Fibroblast of the aortic adventitia (primary cell): ENCODE measurements at regions not wholly inside any gene's neighbourhood (a gene's known extent, or its start where the extent isn't known, plus 50 kb on each side); places are given as distances from the start of the nearest gene placed in this dataset.

Source experiments
- DNase-seq: peaks from one replicate; pipeline ENCODE4 v3.0.0-alpha.2; 2010; ENCODE audit warnings: low read depth
- H3K4me3 ChIP-seq: 2 replicates; pipeline ENCODE4 v1.5.1; 2011; ENCODE audit warnings: low read depth, mild to moderate bottlenecking, control low read depth, low read length, moderate library complexity
- TF ChIP-seq, protein P1 (sequence below): IDR thresholded peaks from 2 replicates; pipeline ENCODE4 v1.5.1; 2011; ENCODE audit warnings: mild to moderate bottlenecking, low read length, control low read depth, inconsistent platforms; ENCODE audit not compliant: insufficient read depth

GRCh38 chr11:71383461-71383860, 64.7 kb downstream of the DHCR7 start:
- no peak for DNase-seq
- TF ChIP-seq, protein P1, sequence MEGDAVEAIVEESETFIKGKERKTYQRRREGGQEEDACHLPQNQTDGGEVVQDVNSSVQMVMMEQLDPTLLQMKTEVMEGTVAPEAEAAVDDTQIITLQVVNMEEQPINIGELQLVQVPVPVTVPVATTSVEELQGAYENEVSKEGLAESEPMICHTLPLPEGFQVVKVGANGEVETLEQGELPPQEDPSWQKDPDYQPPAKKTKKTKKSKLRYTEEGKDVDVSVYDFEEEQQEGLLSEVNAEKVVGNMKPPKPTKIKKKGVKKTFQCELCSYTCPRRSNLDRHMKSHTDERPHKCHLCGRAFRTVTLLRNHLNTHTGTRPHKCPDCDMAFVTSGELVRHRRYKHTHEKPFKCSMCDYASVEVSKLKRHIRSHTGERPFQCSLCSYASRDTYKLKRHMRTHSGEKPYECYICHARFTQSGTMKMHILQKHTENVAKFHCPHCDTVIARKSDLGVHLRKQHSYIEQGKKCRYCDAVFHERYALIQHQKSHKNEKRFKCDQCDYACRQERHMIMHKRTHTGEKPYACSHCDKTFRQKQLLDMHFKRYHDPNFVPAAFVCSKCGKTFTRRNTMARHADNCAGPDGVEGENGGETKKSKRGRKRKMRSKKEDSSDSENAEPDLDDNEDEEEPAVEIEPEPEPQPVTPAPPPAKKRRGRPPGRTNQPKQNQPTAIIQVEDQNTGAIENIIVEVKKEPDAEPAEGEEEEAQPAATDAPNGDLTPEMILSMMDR = no peak
- H3K4me3 ChIP-seq = no peak overlapping the region

- no peak for DNase-seq
- TF ChIP-seq, protein P1 = no peak
- H3K4me3 ChIP-seq = no peak overlapping the region
Observed at GRCh38 chr11:71381781-71382505, 66.2 kb downstream of the DHCR7 start.

GRCh38 chr11:71379701-71380100, 68.5 kb downstream of the DHCR7 start:
- DNase-seq = no peak
- no peak overlapping the region for H3K4me3 ChIP-seq
- TF ChIP-seq, protein P1 = no peak

GRCh38 chr11:71373791-71374454, 74.3 kb downstream of the DHCR7 start:
- no peak overlapping the region for H3K4me3 ChIP-seq
- TF ChIP-seq, protein P1 = no peak
- no peak for DNase-seq

GRCh38 chr11:71372693-71373657, 75.2 kb downstream of the DHCR7 start:
- TF ChIP-seq, protein P1 = peak; percentile 69
- peak; percentile 56 for DNase-seq
- H3K4me3 ChIP-seq = no peak overlapping the region

- no peak overlapping the region for H3K4me3 ChIP-seq
- TF ChIP-seq, protein P1 = no peak
- DNase-seq = no peak
Observed at GRCh38 chr11:71371674-71372069, 76.5 kb downstream of the DHCR7 start.
